ENCODE measurements at regions not wholly inside any gene's neighbourhood (a gene's known extent, or its start where the extent isn't known, plus 50 kb on each side); places are given as distances from the start of the nearest gene placed in this dataset.

- ATAC-seq (ENCODE audit: insufficient number of reproducible peaks, low FRiP score, low read depth) (no peak), DNase-seq (ENCODE audit: low spot score) (no peak)
- no peak overlapping the region for H3K27ac ChIP-seq
- H3K36me3 ChIP-seq = no peaks in the 10 kb centered on the region
- TF ChIP-seq, protein P1, sequence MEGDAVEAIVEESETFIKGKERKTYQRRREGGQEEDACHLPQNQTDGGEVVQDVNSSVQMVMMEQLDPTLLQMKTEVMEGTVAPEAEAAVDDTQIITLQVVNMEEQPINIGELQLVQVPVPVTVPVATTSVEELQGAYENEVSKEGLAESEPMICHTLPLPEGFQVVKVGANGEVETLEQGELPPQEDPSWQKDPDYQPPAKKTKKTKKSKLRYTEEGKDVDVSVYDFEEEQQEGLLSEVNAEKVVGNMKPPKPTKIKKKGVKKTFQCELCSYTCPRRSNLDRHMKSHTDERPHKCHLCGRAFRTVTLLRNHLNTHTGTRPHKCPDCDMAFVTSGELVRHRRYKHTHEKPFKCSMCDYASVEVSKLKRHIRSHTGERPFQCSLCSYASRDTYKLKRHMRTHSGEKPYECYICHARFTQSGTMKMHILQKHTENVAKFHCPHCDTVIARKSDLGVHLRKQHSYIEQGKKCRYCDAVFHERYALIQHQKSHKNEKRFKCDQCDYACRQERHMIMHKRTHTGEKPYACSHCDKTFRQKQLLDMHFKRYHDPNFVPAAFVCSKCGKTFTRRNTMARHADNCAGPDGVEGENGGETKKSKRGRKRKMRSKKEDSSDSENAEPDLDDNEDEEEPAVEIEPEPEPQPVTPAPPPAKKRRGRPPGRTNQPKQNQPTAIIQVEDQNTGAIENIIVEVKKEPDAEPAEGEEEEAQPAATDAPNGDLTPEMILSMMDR (IDR thresholded peaks at IDR 0.05) = no peak
- no peaks in the 10 kb centered on the region for H3K27me3 ChIP-seq (replicated peaks; ENCODE audit: insufficient read depth)
- no peaks in the 10 kb centered on the region for H3K9me3 ChIP-seq
- peaks cover 8% of the 10 kb centered on the region in 2 donors for H3K4me1 ChIP-seq (ENCODE audit: control insufficient read depth in 1 of 2, low read depth in 2 of 2)
- H3K4me3 ChIP-seq = no peak overlapping the region
These were observed 154.9 kb upstream of the PLEKHG7 start for GRCh38 chr12:92547906-92548305.

DNA sequence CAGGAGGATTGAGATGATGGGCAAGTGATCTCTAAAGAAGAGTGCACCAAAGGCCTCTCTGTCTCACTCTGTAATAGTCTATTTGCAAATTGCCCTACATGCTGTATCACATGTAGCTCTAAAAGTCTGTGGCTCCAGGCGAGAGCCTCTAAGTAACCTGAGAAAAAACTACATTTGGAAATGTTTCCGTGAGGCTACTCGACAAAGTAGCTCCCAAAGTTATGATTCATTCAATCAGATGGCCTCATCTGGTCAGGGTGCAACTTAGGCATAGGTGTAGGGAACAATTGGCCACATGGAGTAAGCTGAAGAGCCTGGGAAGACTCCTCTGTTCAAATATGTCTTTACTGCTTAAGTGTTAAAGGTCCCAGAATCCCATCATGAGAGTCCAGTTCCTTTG is 155.4 kb upstream of the PLEKHG7 start:
- Histone ChIP-seq H3K36me3 (no peaks in the 10 kb centered on the region), H3K27ac (no peak overlapping the region), H3K9me3 (no peaks in the 10 kb centered on the region), H3K4me3 (no peak overlapping the region), H3K4me1 (ENCODE audit: control insufficient read depth in 1 of 2, low read depth in 2 of 2) (peaks cover 3 to 4% of the 10 kb centered on the region in 2 donors), H3K27me3 (replicated peaks; ENCODE audit: insufficient read depth) (no peaks in the 10 kb centered on the region)
- no peak for ATAC-seq (ENCODE audit: insufficient number of reproducible peaks, low FRiP score, low read depth)
- TF ChIP-seq, protein P1 (IDR thresholded peaks at IDR 0.05) = no peak
- no peak for DNase-seq (ENCODE audit: low spot score)

DNA sequence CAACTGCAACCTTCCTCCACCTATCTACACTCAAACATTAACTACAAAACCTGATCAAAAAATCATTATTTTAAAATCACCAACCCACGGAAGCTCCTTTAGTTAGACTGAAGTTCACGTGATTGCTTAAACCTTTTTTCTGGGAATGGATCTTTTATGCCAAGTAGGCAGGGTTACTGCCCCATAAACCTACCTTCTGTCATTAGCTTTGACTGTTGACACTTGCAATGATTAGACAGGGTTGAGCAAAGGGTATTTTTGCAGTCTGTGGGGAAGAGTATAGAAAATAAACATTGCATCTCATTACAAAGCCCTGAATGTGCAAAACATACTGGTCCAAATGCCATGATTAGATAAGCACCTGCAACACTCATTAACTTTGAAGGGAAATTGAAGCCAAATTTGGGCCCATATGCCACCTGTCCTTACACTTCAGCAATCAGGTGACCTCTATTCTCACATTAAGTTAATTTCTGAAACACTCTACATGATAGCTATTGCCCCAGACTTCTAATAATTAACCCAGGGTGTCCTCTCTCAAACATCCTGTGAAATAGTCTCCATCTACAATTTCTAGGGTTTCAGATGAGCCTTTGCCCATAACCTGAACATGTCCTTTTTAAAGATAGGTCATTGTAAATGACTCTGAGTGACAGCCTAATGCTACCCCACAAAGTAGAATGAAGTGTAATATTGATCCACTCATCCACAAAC is 156.0 kb upstream of the PLEKHG7 start:
- H3K4me1 ChIP-seq (ENCODE audit: control insufficient read depth in 1 of 2, low read depth in 2 of 2) = no peaks in the 10 kb centered on the region
- H3K9me3 ChIP-seq = no peaks in the 10 kb centered on the region
- ATAC-seq (ENCODE audit: insufficient number of reproducible peaks, low FRiP score, low read depth) (no peak), DNase-seq (ENCODE audit: low spot score) (no peak)
- H3K36me3 ChIP-seq = no peaks in the 10 kb centered on the region
- no peak overlapping the region for H3K4me3 ChIP-seq
- no peaks in the 10 kb centered on the region for H3K27me3 ChIP-seq (replicated peaks; ENCODE audit: insufficient read depth)
- no peak overlapping the region for H3K27ac ChIP-seq
- TF ChIP-seq, protein P1 (IDR thresholded peaks at IDR 0.05) = no peak

- Histone ChIP-seq H3K4me1 (ENCODE audit: control insufficient read depth in 1 of 2, low read depth in 2 of 2) (no peaks in the 10 kb centered on the region), H3K36me3 (no peaks in the 10 kb centered on the region), H3K4me3 (no peak overlapping the region), H3K27me3 (replicated peaks; ENCODE audit: insufficient read depth) (no peaks in the 10 kb centered on the region), H3K27ac (no peak overlapping the region), H3K9me3 (no peaks in the 10 kb centered on the region)
- TF ChIP-seq, protein P1 (IDR thresholded peaks at IDR 0.05) = no peak
- DNase-seq (ENCODE audit: low spot score) (no peak), ATAC-seq (ENCODE audit: insufficient number of reproducible peaks, low FRiP score, low read depth) (no peak)
These were observed 156.5 kb upstream of the PLEKHG7 start for GRCh38 chr12:92546259-92546634.

DNA sequence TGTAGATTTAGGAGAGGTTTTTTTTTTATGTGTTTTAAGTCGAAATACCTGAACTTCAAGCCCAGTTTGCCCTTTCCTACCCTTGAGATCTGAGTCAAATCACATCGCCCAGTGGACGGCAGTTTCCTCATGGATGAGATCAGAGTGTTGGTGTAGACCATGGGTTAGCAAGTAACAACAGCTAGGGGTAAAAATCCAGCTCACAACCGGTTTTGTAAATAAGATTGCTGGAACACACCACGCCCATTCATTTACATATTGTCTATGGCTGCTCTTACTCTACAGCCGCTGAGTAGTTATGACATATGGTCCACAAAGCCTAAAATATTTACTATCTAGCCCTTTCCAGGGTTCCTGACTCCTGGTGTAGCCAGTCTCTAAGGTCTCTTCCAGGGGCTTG is 158.5 kb upstream of the PLEKHG7 start:
- Histone ChIP-seq H3K27me3 (replicated peaks; ENCODE audit: insufficient read depth) (no peaks in the 10 kb centered on the region), H3K27ac (no peak overlapping the region), H3K4me3 (no peak overlapping the region), H3K36me3 (no peaks in the 10 kb centered on the region), H3K4me1 (ENCODE audit: control insufficient read depth in 1 of 2, low read depth in 2 of 2) (peaks cover 15 to 16% of the 10 kb centered on the region in 2 donors), H3K9me3 (no peaks in the 10 kb centered on the region)
- TF ChIP-seq, protein P1 (IDR thresholded peaks at IDR 0.05) = no peak
- ATAC-seq (ENCODE audit: insufficient number of reproducible peaks, low FRiP score, low read depth) (no peak), DNase-seq (ENCODE audit: low spot score) (no peak)
